Loucy (cell line): ENCODE measurements at regions not wholly inside any gene's neighbourhood (a gene's known extent, or its start where the extent isn't known, plus 50 kb on each side); places are given as distances from the start of the nearest gene placed in this dataset.

Experiments
- H2AFZ ChIP-seq: fragments of 200-600 bp; sonication (generic); 2 replicates; pipeline ENCODE4 v1.6.0; 2016; ENCODE audit warnings: antibody characterized with exemption, mild to moderate bottlenecking, low read length, moderate library complexity
- H3F3A ChIP-seq: fragments of 200-600 bp; 2 replicates; pipeline ENCODE4 v1.6.0; 2016; ENCODE audit warnings: antibody characterized with exemption, low read depth, mild to moderate bottlenecking
- H3K27me3 ChIP-seq: fragments of 200-600 bp; sonication (generic); 2 replicates; pipeline ENCODE4 v1.6.1; 2014; ENCODE audit warnings: low read length, mild to moderate bottlenecking; ENCODE audit not compliant: insufficient read depth, poor library complexity, severe bottlenecking
- H3K36me3 ChIP-seq: fragments of 200-600 bp; sonication (generic); 2 replicates; pipeline ENCODE4 v1.6.1; 2016; ENCODE audit warnings: low read length; ENCODE audit not compliant: insufficient read depth
- H3K4me1 ChIP-seq: fragments of 200-600 bp; sonication (generic); 2 replicates; pipeline ENCODE4 v1.5.1; 2014; ENCODE audit warnings: low read length, mild to moderate bottlenecking; ENCODE audit not compliant: insufficient read depth, poor library complexity, severe bottlenecking
- H3K4me2 ChIP-seq: fragments of 200-600 bp; sonication (generic); 2 replicates; pipeline ENCODE4 v1.6.0; 2014; ENCODE audit warnings: antibody characterized with exemption, low read length, low read depth, mild to moderate bottlenecking; ENCODE audit not compliant: poor library complexity, severe bottlenecking
- H3K4me3 ChIP-seq: fragments of 200-600 bp; sonication (generic); 2 replicates; pipeline ENCODE4 v1.5.1; 2014; ENCODE audit warnings: low read length, mild to moderate bottlenecking, mixed read lengths; ENCODE audit not compliant: poor library complexity, severe bottlenecking
- H3K79me2 ChIP-seq: fragments of 200-600 bp; sonication (generic); 2 replicates; pipeline ENCODE4 v1.6.1; 2014; ENCODE audit warnings: low read length; ENCODE audit not compliant: insufficient read depth
- H3K9ac ChIP-seq: fragments of 200-600 bp; sonication (generic); 2 replicates; pipeline ENCODE4 v1.6.0; 2014; ENCODE audit warnings: mild to moderate bottlenecking, low read depth, low read length, moderate library complexity; ENCODE audit not compliant: poor library complexity, severe bottlenecking
- H3K9me2 ChIP-seq: fragments of 200-600 bp; sonication (generic); replicated peaks from 2 replicates; pipeline ENCODE4 v1.6.1; 2016; ENCODE audit warnings: low read depth, low read length, mixed read lengths
- H3K9me3 ChIP-seq: fragments of 200-600 bp; sonication (generic); 2 replicates; pipeline ENCODE4 v1.6.1; 2014; ENCODE audit warnings: mild to moderate bottlenecking, antibody characterized with exemption, low read length, low read depth; ENCODE audit not compliant: insufficient read depth
- H4K20me1 ChIP-seq: fragments of 200-600 bp; sonication (generic); 2 replicates; pipeline ENCODE4 v1.6.0; 2014; ENCODE audit warnings: antibody characterized with exemption, low read length, mild to moderate bottlenecking; ENCODE audit not compliant: insufficient read depth, poor library complexity, severe bottlenecking
- CTCF ChIP-seq: fragments of 200-600 bp; sonication (generic); conservative IDR thresholded peaks from 2 replicates; pipeline ENCODE4 v1.5.1; 2014; ENCODE audit warnings: mild to moderate bottlenecking, antibody characterized with exemption, low read length
- EZH2phosphoT487 ChIP-seq: fragments of 200-600 bp; IDR thresholded peaks from 2 replicates; pipeline ENCODE4 v1.6.1; 2018; ENCODE audit warnings: antibody characterized with exemption, mild to moderate bottlenecking, moderate library complexity, borderline replicate concordance

GRCh38 chr3:187997490-187997889, 156.5 kb upstream of the LPP start:
- peak overlapping the region; percentile 13; the same call in 1 of the 2 replicates for H2AFZ ChIP-seq
- H3K79me2 ChIP-seq = no peaks in the 10 kb centered on the region
- no peak overlapping the region for H3K4me3 ChIP-seq
- no peaks in the 10 kb centered on the region for H4K20me1 ChIP-seq
- peaks cover 14% of the 10 kb centered on the region; the same call in 1 of the 2 replicates for H3F3A ChIP-seq
- TF ChIP-seq CTCF (no peak), EZH2phosphoT487 (no peak)
- no peaks in the 10 kb centered on the region for H3K36me3 ChIP-seq
- no peaks in the 10 kb centered on the region for H3K27me3 ChIP-seq
- H3K9me2 ChIP-seq = no peaks in the 10 kb centered on the region
- H3K9me3 ChIP-seq = no peaks in the 10 kb centered on the region
- H3K4me1 ChIP-seq = peaks cover 95% of the 10 kb centered on the region
- H3K9ac ChIP-seq = peak overlapping the region; percentile 71
- peak overlapping the region; percentile 1 for H3K4me2 ChIP-seq

- no peaks in the 10 kb centered on the region for H3K79me2 ChIP-seq
- H3K9me3 ChIP-seq = no peaks in the 10 kb centered on the region
- peaks cover 95% of the 10 kb centered on the region for H3K4me1 ChIP-seq
- H3F3A ChIP-seq = peaks cover 14% of the 10 kb centered on the region; the same call in 1 of the 2 replicates
- no peak overlapping the region for H3K4me3 ChIP-seq
- peak overlapping the region; percentile 71 for H3K9ac ChIP-seq
- no peaks in the 10 kb centered on the region for H3K9me2 ChIP-seq
- no peaks in the 10 kb centered on the region for H3K36me3 ChIP-seq
- H4K20me1 ChIP-seq = no peaks in the 10 kb centered on the region
- TF ChIP-seq EZH2phosphoT487 (no peak), CTCF (no peak)
- no peaks in the 10 kb centered on the region for H3K27me3 ChIP-seq
- H2AFZ ChIP-seq = peak overlapping the region; percentile 13; the same call in 1 of the 2 replicates
- peak overlapping the region; percentile 1 for H3K4me2 ChIP-seq
Measured at GRCh38 chr3:187997946-187998561, 155.9 kb upstream of the LPP start.

GRCh38 chr3:187998611-187999010, 155.3 kb upstream of the LPP start:
- Histone ChIP-seq H3K36me3 (no peaks in the 10 kb centered on the region), H3K4me2 (peak overlapping the region; percentile 89), H3K9me2 (no peaks in the 10 kb centered on the region), H3K9me3 (no peaks in the 10 kb centered on the region), H2AFZ (no peak overlapping the region), H3K27me3 (no peaks in the 10 kb centered on the region), H3K79me2 (no peaks in the 10 kb centered on the region), H3K4me3 (no peak overlapping the region), H4K20me1 (no peaks in the 10 kb centered on the region), H3K9ac (peak overlapping the region; percentile 71), H3F3A (peaks cover 13% of the 10 kb centered on the region; the same call in 1 of the 2 replicates), H3K4me1 (peaks cover 97% of the 10 kb centered on the region)
- TF ChIP-seq CTCF (no peak), EZH2phosphoT487 (no peak)
